Vagina (tissue), 2 donors: ENCODE measurements at regions not wholly inside any gene's neighbourhood (a gene's known extent, or its start where the extent isn't known, plus 50 kb on each side); places are given as distances from the start of the nearest gene placed in this dataset.

Experiments used
- CTCF ChIP-seq, 3 experiments: fragments of 450-650 bp in 2 of 3; fragments of 200-600 bp in 1 of 3; sonication (generic) in 1 of 3; IDR thresholded peaks; one replicate each; pipeline ENCODE4 v1.5.1; 2017 to 2019; ENCODE audit warnings: antibody characterized with exemption in 3 of 3, mild to moderate bottlenecking in 2 of 3, moderate library complexity in 2 of 3
- POLR2A ChIP-seq, 2 donors: fragments of 450-650 bp; IDR thresholded peaks; one replicate each; pipeline ENCODE4 v1.6.1; 2017; ENCODE audit warnings: antibody characterized with exemption in 2 of 2, mild to moderate bottlenecking in 2 of 2, moderate library complexity in 2 of 2
- POLR2AphosphoS5 ChIP-seq, 2 donors: sonication (generic); formaldehyde crosslinking; IDR thresholded peaks; one replicate each; pipeline ENCODE4 v1.9.0; 2017; ENCODE audit warnings: antibody characterized with exemption in 2 of 2, mild to moderate bottlenecking in 2 of 2, low read depth in 1 of 2; ENCODE audit not compliant: insufficient read depth in 1 of 2

- no peak for TF ChIP-seq POLR2A (IDR thresholded peaks at IDR 0.05)
- TF ChIP-seq CTCF (IDR thresholded peaks at IDR 0.05): no peak
- TF ChIP-seq POLR2AphosphoS5 (IDR thresholded peaks at IDR 0.05; ENCODE audit: insufficient read depth in 1 of 2, low read depth in 1 of 2): no peak
Observed at GRCh38 chrX:129230168-129230567, 293.1 kb downstream of the SMARCA1 start.
